CD4-positive, alpha-beta T cell treated with Interleukin-4 for 4 hours (primary cell): ENCODE measurements at regions not wholly inside any gene's neighbourhood (a gene's known extent, or its start where the extent isn't known, plus 50 kb on each side); places are given as distances from the start of the nearest gene placed in this dataset.

ENCODE experiments used
- DNase-seq: peaks from one replicate; pipeline ENCODE4 v3.0.0-alpha.2; 2020

DNA sequence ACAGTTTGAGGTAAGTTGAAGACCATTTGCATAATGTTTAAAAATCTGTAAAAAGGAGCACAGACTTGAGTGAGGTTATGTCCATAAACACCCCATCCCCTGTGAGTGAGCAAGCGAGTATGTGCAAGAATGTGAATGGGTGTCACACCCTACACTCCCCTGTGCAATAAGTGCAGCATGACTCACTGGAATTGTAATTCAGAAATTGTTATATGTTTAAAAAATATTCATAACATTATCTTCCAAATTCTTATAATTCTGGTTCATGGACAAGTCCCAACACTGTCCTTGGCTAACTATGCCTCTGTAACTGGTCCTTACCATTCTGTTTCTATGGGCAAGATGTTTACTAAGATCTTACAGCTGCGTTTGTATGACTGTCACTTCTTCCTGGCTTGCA is 207.8 kb upstream of the FAR2 start:
- no peak for DNase-seq

DNA sequence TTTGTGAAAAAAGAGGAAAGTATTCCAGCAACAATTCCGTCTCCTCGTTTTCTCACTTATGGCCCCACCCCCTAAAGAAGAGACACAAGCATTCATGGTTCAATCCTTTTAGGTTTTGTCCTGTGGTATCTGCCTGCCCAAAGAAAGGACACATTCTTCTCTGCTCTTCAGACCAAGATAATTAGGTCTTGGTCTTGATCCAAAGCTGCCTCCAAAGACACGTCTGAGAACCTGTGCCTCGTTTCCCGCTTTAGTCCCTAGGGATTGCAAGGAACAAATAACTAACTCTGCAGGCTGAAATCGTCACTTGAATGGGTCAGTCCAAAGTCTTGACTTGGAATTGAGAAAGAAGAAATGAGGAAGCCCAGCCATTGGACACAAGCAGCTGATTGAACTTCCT is 202.7 kb upstream of the FAR2 start:
- no peak for DNase-seq

DNA sequence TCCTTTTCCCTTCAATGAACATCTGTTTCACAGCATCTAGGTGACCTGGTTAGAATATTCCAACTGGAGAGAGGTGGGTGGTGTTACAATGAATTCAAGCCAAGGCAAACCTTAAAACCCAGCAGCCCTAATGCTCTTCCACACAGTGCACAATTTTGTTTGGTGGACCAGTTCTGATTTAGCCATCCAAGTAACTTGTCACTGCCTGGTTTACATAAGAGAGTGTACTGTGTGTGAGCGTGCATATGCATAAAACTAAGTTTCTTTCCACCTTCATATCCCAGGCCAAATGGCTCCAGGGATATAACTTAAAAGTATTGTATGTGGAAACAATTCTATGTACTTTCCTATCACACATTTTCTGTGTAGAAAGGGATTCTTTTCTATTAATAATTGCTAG is 200.4 kb upstream of the FAR2 start:
- no peak for DNase-seq

DNA sequence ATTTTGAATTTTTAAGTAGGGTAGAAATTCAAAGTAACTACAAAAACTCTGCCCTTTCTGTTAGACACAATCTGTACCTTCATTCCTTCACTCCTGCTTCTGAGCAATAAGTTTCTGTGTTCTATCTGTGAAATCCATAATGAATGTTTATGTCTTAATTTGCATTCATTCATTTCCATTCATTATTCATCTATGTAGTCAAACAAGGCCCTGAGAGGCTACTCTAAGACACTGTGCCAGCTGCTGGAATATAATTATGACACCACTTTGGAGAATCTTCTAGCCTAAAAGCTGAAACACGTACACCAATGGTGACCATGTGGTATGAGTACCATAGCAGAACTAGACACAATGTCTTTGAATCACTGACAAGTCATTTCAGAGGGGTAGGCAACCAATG is 199.9 kb upstream of the FAR2 start:
- DNase-seq = no peak

DNA sequence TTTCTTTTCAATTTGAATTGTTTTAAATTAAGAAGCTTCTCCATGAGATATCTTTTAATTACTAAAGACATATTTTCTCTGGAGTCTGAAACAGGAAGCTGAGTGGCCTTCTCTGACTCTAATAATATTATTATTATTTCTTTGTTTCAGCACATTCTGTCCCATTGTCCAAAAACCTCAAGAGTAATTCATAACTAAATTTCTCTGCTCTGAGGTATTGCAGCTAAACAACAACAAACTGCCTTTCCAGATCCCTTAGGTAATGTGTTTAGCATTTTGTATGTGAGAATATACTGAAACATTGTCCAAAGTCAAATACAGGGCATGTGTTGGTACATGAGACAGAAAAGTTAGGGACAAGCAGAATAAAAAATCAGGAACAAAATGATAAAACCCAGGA is 199.0 kb upstream of the FAR2 start:
- DNase-seq = no peak

DNA sequence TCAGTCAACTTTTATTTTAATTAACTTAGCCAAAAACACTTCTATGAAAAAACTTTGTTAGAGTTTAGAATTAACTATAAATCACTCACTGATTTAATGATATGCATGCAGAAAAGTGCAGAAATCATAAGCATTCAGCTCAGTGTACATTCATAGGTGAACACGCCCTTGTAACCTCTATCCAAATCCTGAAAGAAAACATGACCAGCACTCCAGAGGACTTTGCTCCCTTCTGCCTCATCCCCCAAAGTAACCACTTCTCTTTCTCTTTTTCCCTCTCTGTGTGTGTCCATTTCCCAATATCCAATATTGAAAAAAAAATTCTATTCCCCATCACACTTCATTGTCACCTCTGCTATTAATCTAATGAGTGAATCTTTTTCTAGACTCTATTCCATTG is 197.1 kb upstream of the FAR2 start:
- DNase-seq = no peak

DNA sequence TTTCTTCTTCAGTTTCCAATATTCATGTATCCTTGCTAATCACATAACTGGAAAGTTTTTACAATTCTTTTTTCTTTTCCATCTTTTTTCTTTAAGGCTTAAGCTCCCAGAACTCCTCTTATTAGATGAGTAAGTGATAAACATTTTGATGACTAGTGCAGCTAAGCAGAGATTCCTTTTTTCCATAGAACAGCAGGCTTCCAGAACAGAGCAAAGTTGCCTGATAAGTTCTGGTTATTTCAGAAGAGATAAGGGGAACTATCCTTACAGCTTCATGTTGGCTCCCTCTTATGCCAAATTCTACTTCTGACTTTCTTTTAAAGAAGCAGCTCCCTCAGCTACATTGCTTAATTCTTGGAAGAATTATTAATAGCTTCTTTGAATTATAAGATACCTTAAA is 194.7 kb upstream of the FAR2 start:
- no peak for DNase-seq

DNA sequence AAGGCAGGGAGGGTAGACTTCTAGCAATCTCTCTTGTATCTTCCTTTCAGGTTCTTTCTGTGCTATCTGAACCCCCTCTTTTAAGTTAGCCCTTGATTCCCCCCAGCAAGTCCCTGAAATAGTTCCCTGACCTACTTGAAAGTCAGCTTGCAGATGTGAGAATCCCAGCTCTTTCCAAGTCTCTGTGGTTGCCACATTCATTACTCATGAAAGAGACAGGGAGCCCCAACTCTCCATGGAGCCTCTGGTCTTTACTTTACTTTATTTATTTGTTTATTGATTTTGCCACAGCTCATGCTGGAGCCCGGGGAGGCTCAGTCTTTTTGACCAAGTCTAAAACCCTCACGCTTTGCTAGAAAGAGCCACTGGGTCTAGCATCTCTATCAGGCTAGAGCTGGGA is 193.6 kb upstream of the FAR2 start:
- DNase-seq = no peak

DNA sequence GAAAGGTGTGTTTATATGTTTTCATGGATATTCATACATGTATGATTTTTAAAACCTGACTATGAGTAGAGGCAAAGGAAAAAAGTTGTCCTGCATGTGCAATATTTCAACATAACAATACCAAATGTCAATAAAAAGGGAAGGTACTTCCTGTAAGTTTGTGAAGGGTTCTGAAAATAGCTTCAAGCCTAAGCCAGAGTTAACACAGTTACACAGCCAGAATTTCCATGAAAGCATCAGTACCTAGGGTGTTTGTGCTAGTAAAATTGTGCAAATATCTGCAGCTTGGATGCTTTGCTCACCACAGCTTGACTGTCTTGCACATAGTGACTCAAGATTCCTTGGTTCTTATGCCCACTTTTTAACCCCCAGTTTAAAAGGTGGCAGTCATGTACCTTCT is 193.1 kb upstream of the FAR2 start:
- DNase-seq = no peak

DNA sequence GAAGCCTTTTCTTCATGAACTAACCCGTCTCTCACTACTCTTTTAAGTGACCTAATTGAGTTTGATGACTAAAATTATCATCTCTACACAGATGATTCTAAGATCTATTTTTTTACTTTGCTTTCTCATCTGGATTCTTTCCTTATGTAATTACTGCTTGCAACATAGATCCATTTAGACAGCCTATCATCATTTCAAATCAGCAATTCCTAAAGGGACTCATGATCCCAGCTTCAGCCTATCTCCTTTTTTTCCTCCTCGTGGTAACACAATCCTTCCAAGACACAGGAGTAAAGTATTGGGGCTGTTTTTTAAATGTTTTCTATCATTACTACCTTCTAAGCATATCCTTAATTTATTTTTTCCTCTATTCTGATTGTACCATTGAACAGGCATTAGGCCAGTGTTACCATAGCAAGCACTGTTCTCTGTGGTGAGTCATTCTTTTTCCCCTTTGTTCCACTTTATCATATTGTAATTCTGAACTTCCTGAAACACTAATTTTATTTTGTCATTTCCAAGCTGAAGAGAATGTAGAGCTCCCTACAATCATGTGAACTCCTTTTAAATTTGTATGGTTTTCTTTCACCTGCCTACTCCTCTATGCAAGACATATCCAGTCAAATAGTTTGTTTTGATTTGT is 190.4 kb upstream of the FAR2 start:
- no peak for DNase-seq

DNA sequence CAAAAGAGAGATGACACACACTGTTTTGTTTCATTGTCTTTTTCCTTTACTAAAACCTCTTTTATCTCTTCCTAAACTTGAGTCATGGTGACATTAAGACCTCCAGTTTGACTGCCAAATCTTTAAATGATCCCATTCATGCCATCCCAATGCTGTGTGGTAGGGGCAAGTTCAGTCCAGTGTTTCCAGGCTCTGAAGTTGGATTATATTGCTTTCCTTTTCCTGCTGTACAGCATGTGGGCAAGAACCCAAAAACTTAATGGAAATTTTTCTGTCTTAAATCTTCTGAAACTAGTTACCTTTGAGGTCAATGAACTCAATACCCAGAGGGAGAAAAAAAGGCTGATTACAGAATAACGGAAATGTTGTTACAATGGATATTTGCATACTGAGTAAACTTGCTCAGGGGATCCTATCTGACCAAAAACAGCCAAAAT is 187.1 kb upstream of the FAR2 start:
- no peak for DNase-seq

DNA sequence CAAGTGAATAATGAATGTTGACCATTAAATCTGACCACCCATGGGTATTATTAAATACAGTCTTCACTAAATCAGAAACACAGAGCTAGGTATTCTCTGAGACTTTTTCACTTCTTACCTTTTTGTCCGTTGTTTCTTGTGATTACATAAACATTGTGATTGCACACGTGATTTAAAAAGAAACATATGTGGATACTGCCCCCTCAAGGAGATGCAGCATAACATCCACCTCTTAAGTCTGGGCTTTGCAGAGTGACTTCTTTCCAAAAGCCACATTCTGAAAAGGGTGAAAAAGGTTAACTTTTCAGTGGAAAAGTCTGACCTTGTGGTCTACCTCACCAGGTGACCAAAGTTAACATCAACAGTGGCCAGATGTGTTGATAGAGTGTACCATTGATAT is 185.5 kb upstream of the FAR2 start:
- no peak for DNase-seq

DNA sequence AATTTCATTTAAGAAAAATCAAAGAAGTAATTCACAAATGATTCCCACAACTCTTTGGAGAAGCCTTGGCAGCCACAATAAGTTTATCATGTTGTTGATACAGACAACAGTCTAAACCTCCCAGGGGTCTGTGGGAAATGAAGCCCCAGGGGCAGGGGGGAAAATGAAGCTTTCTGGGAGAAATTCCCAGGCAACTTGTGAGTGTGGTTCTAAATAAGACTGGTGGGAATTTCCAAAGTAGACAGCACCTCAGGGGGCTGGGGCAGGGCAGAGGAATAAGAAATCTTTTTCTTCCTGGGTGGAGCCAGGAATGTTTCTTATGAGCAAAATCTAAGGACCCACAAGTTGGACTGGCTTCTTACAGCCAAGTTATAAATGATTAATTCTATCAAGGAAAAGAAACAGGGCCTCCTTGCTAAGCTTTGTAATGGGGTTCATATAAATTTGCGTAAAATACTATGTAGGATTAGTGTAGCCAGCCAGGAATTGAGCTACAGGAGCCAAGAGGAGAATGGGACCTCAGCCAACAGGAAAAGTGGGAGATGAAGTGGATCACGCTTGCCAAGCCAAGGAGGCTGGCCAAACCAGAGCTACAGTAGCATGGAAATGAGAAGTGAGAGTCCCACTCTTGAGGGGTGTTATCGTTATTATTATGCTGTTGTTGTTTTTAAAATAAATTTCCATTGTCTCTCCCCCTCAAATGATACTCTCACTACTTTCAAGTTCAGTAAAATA is 182.9 kb upstream of the FAR2 start:
- no peak for DNase-seq

DNA sequence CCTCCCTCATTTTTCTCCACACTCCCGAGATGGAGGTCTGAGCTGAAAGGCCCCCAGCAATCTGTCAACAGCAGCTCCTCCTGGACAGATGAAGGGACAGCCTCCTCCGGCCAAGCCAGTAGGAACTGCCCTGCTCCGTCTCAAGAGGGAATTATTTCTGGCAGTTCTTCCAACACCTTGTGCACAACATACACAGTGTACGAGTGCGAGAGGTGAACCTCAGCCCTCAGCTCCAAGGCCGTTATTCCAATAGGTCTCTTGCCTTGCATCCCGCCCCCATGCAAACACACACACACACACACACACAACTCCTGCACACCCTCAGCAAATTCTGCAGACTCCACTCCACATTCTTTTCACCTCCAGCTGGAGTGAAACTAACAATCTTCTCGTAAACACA is 181.7 kb upstream of the FAR2 start:
- DNase-seq = no peak

DNA sequence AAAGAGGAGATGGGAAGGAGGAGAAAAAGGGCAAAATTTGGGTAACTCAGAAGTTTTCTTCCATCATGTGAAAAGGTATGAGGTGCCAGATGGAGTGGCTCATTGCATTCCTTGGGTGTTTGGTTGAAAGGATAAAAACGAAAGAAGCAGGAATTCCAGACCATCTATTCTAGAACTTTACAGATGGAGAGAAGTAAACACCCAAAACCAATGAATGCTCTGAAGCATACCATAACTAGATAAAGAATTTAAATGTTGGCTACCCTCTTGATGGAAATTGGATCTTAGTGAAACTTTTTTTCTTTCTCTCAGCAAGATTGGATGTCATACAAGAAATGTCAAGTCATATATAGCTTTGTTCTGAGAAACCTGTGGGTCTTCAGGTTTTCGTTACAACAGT is 175.6 kb upstream of the FAR2 start:
- DNase-seq = no peak

DNA sequence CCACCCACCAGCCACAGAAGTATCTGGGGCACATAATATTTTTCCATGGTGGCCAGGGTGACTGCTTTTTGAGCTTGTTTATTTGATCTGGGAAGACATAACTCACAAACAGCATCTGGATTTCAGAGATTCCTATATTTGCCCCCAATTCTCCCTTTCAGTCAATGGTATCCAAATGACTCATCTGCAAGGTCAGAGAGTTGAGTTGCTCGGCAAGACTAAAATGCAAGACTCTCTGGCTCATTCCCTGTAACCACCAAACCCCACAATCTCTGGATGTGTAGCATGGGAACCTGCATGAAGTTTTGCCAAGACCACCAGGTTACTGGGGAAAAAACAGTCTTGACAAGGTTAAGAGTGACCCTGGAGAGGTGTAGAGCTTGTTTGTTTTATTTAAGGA is 174.9 kb upstream of the FAR2 start:
- DNase-seq = no peak

DNA sequence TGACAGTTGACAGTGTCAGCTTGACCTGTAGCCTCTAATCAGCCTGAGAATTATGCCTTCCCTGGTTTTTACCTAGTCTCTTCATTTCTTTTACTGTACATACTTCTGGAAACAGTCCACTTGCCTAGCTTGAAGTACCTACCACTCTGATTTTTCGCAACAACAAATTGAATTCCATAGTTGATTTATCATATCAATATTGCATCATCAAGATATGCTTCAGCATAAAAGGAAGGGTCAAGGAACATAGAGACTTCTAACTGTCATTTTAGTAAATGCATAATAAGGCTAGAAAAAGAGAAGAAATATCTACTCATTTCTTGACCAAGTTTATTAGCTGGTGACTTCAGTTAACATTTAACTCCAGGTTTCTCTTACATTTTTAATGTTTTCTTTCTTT is 174.2 kb upstream of the FAR2 start:
- no peak for DNase-seq

DNA sequence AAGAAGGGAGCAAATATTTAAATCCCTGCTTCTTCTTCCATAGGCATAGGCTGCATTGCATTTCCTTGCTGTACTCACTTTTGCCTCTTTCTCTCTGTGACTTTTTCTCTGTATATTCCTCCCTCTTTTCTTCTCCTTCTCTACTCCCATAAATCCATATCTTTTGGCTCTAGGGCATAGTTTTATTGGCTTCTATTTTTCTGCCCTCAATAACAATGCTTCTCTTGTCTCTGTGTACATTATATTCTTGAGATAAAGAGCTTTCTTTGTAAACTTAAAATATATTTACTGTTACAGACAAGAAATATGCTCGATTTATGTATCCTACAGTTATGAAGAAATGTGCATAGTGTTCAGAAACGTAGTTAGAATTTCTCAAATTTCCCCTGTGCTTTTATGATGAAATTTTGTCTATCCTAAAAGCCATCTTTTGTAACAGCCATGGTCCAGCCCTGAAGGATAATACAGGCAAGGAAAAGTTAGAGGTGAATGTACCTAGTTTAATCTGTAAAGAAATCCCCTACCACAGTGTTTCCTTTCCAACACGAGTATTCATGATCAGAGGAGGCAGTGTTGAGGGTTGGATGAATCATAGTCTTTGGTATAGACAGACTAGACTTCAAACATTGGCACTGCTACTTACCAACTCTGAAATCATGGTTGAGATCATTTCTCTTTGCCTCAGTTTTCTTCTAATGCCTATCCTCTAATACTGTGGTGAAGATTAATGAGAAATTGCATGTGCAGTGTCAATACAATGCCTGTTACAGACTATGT is 173.3 kb upstream of the FAR2 start:
- DNase-seq = no peak

DNA sequence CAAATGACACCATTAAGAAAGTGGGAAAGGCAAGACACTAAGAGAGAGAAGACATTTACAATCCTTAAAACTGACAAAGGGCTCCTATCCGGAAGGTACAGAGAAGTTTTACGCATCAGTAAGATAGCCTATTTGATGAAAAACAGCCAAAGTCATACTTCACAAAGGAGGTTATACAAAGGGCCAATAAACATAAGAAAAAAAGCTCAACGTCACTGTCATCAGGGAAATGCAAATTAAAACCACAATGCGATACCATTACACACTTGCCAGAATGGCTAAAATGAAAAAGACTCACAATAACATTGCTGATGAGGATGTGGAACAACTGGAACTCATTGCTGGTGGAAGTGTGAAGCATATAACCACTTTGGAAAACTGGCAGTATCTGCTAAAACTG is 168.6 kb upstream of the FAR2 start:
- no peak for DNase-seq

DNA sequence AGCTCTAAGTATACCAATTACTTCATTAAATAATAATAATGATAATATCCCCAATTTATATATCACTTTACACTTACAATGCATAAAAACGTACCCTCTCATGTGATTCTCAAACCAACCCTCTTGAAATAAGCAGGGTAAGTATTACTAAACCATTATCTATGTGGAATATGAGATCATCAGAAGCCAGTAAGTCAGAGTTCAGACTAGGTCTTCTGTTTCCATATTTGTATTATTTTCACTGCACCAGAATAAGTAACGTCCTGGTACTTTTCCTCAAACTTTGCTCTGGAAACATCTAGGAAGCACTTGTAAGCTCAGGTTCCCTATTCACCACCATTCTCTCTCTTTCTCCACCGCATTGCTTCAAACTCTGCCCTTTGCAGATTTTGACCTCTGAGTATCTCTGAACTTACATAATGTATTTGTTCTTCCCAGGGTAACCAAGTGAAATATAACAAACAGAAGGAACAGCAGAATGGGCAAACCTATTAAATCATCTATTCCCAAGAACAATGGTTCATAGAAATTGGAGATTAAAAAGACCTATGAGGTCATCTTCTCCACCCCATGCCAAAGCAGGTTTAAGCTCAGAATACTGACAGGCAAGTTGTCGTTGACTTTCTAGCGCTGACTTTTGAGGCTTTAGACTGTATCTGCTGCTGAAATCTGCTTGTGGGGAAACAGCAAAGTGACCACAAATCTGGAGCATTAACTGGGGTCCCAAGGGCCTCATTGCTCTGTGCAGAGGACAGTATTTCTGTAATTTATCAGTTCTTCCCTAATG is 161.3 kb upstream of the FAR2 start:
- no peak for DNase-seq

DNA sequence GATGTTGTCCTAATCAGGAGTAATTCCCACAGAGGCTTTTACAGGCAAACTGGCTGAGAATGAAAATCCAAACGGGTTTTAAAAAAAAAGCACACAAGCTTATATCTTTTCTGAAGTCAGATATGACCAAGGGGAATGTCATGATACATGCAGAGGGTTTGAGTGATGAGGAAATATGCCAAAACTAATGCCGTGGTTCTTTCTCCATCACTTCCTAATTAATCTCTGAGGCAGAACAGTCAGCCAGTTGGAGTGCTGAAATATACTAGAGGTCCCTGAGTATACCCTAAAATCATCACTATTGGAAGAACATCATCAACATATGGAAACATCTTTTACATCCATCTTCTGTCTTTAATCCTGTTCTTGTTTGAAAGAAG is 160.8 kb upstream of the FAR2 start:
- DNase-seq = no peak

DNA sequence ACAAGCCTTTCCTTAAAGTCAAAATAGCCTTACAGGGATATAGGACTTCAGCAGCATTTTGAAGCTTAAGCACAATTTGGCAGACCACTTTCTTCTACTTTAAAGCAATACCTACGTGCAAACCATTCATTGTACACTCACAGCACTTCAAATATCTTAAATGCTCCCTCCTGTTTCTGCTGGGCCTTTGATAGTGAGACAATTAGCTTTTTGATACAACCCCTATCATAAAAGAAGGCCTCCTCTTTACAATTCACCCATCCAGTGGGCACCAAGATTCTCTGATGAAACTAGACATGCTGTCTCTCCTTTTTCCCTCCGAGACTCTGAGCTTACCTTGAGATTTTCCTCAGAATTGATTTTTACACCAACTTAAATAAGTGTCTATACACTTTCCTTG is 157.5 kb upstream of the FAR2 start:
- no peak for DNase-seq

DNA sequence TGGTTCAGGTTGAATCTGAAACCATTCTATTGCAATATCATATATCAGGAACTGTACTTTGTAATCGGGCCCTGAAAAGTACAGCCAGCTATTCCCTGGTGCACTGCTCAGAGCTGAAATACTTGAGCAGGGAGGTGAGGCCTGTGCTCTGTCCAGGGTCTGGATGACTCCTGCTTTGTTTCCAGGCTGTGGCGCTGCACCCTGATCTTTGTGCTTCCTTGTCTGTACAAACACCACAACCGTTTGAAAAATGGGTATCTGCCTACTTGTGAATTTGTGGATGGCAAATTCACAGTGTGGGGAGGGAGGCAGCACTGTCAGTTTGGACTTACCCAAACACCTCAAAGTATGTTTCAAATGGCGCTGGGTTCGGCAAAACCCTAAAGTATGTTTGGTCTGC is 155.4 kb upstream of the FAR2 start:
- no peak for DNase-seq
